Fibroblast of pulmonary artery (primary cell): ENCODE measurements at regions not wholly inside any gene's neighbourhood (a gene's known extent, or its start where the extent isn't known, plus 50 kb on each side); places are given as distances from the start of the nearest gene placed in this dataset.

Experiments
- DNase-seq: peaks from one replicate; pipeline ENCODE4 v3.0.0-alpha.2; 2010; ENCODE audit warnings: low read depth
- H3K4me3 ChIP-seq: replicated peaks from 2 replicates; pipeline ENCODE4 v1.5.1; 2011; ENCODE audit warnings: low read depth, mild to moderate bottlenecking, control low read depth, low read length, moderate library complexity
- CTCF ChIP-seq: IDR thresholded peaks from 2 replicates; pipeline ENCODE4 v1.5.1; 2011; ENCODE audit warnings: mild to moderate bottlenecking, control low read depth, low read length, inconsistent platforms; ENCODE audit errors: missing control alignments

DNA sequence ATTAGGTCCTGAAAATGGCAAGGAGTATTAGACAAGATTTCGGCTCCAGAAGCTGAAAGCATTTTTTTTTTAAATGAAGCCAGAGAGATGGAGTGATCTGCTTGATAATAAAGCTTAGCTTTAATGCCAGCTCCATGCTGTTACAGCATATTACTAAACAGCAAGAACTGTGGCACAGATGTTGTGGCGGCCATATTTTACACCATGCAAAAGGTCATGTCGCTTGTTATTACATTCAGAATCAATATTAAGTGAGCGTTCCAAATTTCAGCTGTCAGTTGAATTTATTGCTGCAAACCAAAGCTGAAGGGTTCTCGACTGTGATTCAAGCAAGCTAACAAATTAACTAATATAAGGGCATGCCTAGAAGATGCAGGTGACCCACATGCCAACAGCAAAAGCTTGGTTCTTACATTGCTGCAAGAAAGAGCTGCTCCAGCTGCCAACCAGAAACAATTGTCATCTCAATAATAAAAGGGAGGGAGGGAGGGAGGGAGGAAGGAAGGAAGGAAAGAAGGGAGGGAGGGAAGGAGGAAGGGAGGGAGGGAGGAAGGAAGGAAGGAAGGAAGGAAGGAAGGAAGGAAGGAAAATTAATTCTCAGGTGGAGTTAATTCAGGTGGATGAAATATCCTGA, 517.7 kb upstream of the WWC1 start:
- no peak for DNase-seq
- no peak overlapping the region for H3K4me3 ChIP-seq
- no peak for TF ChIP-seq CTCF

GRCh38 chr5:167777746-167778145, 513.7 kb upstream of the WWC1 start:
- peak; percentile 28 for DNase-seq
- no peak for TF ChIP-seq CTCF
- H3K4me3 ChIP-seq, result no peak overlapping the region

DNA sequence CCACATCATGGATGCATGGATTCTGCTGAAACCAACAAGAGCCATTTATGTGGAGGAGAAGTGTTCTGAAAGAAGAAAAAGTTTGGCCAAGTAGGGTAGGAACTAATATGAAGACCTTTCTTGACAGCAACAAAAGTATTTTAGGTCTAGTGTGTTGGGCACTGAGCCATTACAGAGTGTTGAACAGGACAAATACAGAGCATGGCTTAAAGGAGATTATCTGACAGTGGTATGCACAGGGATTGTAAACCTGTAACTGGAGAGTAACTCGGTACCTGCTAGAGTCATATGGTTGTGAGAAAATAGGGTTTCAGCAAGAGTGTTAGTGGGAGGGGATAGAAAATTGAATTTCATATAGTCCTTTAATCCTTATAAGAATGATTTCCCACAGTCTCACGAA, 513.2 kb upstream of the WWC1 start:
- no peak overlapping the region for H3K4me3 ChIP-seq
- no peak for TF ChIP-seq CTCF
- DNase-seq, result no peak

- no peak for TF ChIP-seq CTCF
- H3K4me3 ChIP-seq, result no peak overlapping the region
- no peak for DNase-seq
Observed at GRCh38 chr5:167779644-167780043, 511.8 kb upstream of the WWC1 start.

DNA sequence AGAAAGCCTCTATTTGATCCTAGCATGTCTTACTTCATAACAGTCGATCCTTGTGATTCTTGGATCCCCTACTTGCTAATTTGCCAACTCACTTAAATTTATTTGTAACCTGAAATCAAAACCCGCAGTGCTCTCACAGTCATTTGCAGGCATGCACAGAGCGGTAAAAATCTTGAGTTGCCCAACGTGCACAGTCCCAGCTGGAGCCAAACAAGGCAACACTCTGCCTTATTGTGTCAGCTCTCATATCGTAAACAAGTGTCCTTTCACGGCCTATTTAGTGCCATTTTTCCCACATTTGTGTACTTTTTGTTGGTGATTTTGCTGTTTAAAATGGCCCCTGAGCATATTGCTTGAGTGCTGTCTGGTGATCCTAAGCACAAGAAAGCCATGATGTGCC, 511.3 kb upstream of the WWC1 start:
- DNase-seq, result no peak

DNA sequence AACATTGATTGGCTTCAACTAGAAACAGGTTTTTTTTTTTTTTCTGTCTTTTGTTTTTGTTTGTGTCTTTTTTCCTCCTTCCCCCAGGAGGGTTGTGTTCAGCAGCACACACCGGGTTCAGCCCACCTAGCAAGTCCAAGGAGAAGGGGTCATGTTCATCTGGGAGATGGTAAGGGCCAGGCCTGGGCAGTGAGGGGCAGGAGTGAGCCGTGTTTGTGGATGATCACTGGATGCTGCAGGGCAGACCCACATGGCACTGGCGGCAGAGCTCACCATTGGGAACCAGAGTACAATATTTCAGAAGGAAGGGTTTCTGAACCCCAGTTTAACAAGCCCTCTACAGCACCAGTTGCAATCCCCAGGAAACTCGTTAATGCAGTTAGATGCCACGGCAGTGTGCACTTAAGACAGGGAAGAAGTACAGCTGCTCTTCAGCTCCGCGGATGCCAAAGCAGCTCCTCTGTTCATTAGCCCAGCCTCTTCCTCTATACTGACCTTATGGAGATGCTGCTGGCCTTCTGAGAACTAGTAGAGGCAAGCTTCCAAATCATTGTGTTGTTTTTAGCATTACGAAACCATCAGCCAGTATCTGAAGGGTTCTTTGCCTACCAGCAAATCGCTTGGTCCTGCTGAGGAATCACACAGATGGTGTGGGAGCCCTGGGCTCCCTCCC, 508.2 kb upstream of the WWC1 start:
- H3K4me3 ChIP-seq, result no peak overlapping the region
- DNase-seq, result peak; percentile 35
- no peak for TF ChIP-seq CTCF

More for the DNA sequence above, 511.3 kb upstream of the WWC1 start:
- no peak overlapping the region for H3K4me3 ChIP-seq
- TF ChIP-seq CTCF, result no peak

DNA sequence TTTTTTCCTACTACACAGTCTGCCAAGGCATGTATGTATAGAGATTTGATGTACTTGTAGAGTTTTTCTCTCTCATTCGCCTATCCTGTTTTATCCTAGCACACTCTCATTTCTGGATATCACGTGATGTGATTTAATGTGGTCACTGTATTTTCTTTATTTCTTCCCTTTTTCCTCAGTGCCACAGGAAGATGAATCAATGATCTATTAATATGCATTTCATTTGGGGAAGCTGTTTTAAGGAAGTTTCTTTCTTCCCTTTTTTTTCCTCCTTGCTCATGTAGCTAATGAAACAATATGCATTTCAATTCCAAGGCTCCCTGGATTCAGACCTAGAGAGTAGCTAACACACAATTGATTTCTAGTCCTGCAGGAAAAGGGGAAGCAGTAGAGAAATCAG, 506.3 kb upstream of the WWC1 start:
- no peak overlapping the region for H3K4me3 ChIP-seq
- TF ChIP-seq CTCF, result no peak
- DNase-seq, result no peak
